ENCODE measurements at regions not wholly inside any gene's neighbourhood (a gene's known extent, or its start where the extent isn't known, plus 50 kb on each side); places are given as distances from the start of the nearest gene placed in this dataset.
"Not testable (repeated sequence)": the region's sequence is repeated elsewhere in the genome, so short reads cannot be mapped to it uniquely, and the experiment has no call there.

DNA sequence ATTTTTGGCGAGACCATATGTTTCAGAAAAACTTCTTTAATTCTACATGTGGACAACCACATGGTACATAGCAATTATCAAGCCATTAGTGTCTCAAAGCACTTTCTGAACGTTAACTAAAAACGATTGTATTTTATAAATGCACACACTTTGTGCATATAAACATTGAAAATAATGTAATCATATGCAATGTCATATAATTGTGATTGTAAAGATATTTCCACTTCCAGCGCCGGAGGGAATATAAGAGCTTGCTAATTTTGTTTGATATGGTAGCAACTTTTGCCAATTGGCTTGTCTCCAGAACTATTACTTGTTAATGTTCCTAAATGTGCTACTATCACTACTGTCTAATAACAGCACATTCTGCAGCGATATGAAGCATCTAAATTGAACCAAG lies 162.3 kb upstream of the SMIM31 start:
- no peak overlapping the region for H3K4me3 ChIP-seq (ENCODE audit: low read depth, low read length)
- in situ Hi-C loops (cut with HindIII; ENCODE audit: low sequenced_read_pairs): no loop called here
- TF ChIP-seq, protein P1, sequence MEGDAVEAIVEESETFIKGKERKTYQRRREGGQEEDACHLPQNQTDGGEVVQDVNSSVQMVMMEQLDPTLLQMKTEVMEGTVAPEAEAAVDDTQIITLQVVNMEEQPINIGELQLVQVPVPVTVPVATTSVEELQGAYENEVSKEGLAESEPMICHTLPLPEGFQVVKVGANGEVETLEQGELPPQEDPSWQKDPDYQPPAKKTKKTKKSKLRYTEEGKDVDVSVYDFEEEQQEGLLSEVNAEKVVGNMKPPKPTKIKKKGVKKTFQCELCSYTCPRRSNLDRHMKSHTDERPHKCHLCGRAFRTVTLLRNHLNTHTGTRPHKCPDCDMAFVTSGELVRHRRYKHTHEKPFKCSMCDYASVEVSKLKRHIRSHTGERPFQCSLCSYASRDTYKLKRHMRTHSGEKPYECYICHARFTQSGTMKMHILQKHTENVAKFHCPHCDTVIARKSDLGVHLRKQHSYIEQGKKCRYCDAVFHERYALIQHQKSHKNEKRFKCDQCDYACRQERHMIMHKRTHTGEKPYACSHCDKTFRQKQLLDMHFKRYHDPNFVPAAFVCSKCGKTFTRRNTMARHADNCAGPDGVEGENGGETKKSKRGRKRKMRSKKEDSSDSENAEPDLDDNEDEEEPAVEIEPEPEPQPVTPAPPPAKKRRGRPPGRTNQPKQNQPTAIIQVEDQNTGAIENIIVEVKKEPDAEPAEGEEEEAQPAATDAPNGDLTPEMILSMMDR (IDR thresholded peaks at IDR 0.05; ENCODE audit: low read depth, low read length): no peak
- no peak for DNase-seq (ENCODE audit: low read depth, low spot score)

DNA sequence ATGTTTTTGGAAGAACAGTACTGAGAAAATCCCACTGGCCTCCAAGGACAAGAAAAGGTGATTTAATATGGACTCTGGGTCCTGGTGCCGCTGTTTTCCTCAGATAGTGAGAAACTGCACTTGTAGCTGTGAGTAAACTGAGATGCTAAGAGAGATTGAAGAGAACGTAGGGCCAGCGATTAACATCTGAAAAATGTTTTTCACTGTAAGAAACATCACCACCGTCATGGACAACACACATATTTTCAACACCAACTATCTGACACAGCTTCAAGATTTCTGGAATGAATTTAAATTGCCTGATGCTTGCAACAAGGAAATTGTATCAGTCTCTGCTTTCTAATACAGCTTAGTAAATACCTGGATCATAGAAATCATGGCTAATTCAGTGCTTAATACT lies 158.2 kb upstream of the SMIM31 start:
- H3K4me3 ChIP-seq (ENCODE audit: low read depth, low read length): no peak overlapping the region
- TF ChIP-seq, protein P1 (IDR thresholded peaks at IDR 0.05; ENCODE audit: low read depth, low read length): no peak
- DNase-seq (ENCODE audit: low read depth, low spot score): no peak
- in situ Hi-C loops (cut with HindIII; ENCODE audit: low sequenced_read_pairs): no loop called here

DNA sequence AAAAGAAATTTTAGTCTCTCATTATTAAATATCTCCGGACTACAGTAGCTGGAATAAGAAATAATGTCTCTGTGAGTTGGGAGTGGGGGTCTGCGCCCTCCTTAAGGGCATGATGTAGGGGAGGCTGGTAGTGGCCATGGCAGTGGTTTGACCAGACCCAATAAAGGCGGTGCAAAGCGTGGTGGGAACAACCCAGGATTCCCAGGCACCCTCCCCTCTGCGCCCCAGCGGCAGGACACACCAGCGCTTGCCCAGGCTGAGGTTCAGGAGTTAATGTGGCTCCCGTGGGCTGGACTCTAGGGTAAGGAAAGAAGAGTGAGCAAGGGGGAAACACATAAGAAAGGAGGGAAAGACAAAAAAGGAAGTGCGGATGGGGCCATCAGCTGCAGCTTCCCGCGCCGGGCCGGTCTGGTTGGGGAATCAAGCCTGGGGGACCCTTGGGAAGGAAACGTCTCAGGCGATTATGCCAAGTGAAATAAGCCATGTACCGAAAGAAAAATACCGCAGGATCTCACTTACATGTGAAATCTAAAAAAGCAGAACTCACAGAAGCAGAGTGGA lies 157.5 kb upstream of the SMIM31 start:
- TF ChIP-seq, protein P1 (IDR thresholded peaks at IDR 0.05; ENCODE audit: low read depth, low read length): no peak
- H3K4me3 ChIP-seq (ENCODE audit: low read depth, low read length): no peak overlapping the region
- in situ Hi-C loops (cut with HindIII; ENCODE audit: low sequenced_read_pairs): no loop called here
- no peak for DNase-seq (ENCODE audit: low read depth, low spot score)

DNA sequence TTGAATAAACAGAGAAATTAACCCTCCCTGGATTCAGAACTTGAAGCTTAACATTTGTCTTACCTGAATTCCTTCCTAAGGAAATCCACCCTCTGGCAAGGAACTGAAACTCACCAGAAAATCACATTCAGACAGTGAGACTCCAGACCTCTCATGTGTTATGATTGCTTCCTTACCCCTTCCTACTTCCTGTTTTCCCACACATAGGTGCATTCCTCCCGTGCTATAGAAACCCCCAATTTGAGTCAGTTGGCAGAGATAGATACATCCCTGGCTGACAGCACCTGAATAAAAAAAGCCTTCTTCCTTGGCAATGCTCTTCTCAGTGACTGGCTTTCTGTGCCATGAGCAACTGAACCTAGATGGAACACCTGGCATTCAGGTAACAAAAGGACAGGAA lies 157.0 kb upstream of the SMIM31 start:
- in situ Hi-C loops (cut with HindIII; ENCODE audit: low sequenced_read_pairs): no loop called here
- TF ChIP-seq, protein P1 (IDR thresholded peaks at IDR 0.05; ENCODE audit: low read depth, low read length): no peak
- no peak for DNase-seq (ENCODE audit: low read depth, low spot score)
- no peak overlapping the region for H3K4me3 ChIP-seq (ENCODE audit: low read depth, low read length)

DNA sequence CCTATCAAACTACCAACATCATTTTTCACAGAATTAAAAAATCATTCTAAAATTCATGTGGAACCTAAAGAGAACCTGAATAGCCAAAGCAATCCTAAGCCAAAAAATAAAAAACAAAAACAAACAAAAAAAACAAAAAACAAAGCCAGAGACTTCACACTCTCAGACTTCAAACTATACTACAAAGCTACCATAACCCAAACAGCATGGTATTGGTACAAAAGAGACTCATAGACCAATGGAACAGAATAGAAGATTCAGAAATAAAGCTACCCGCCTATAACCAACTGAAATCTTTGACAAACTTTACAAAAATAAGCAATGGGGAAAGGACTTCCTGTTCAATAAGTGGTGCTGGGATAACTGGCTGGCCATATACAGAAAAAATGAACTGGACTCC lies 152.3 kb upstream of the SMIM31 start:
- DNase-seq (ENCODE audit: low read depth, low spot score): no peak
- TF ChIP-seq, protein P1 (IDR thresholded peaks at IDR 0.05; ENCODE audit: low read depth, low read length): no peak
- H3K4me3 ChIP-seq (ENCODE audit: low read depth, low read length): no peak overlapping the region
- in situ Hi-C loops (cut with HindIII; ENCODE audit: low sequenced_read_pairs): no loop called here

DNA sequence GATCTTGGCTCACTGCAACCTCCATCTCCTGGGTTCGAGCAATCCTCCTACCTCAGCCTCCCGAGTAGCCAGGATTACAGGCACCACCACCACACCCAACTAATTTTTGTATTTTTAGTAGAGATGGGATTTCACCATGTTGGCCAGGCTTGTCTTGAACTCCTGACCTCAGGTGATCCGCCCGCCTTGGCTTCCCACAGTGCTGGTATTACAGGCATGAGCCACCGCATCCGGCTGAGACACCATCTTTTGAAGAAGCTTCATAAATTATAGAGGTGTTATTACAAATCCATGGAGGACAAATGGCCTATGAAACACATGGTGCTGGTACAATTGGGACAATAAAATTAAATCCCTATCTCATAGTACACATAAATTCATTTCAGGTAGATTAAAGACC lies 148.1 kb upstream of the SMIM31 start:
- H3K4me3 ChIP-seq (ENCODE audit: low read depth, low read length); DNase-seq (ENCODE audit: low read depth, low spot score); in situ Hi-C loops (cut with HindIII; ENCODE audit: low sequenced_read_pairs): not testable (repeated sequence)

DNA sequence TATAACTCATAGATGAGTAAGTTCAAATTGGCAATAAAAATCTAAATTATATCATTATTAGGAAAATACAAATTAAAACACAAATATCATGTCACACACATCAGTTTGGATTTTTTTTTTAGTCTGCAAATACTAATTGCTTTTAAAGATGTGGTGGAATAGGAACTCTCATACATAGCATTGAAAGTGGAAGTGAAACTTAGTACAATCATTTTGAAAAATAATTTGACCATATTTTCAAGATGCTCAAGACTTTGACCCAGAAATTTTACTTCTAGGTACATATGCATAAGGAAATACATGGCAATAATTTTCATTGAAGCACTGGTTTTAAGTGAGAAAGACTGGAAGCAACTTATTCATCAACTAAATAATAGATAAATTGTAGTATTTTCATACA lies 147.5 kb upstream of the SMIM31 start:
- H3K4me3 ChIP-seq (ENCODE audit: low read depth, low read length): no peak overlapping the region
- TF ChIP-seq, protein P1 (IDR thresholded peaks at IDR 0.05; ENCODE audit: low read depth, low read length): no peak
- no peak for DNase-seq (ENCODE audit: low read depth, low spot score)
- in situ Hi-C loops (cut with HindIII; ENCODE audit: low sequenced_read_pairs): no loop called here
